GM21528 (cell line): ENCODE measurements at regions not wholly inside any gene's neighbourhood (a gene's known extent, or its start where the extent isn't known, plus 50 kb on each side); places are given as distances from the start of the nearest gene placed in this dataset.

Experiments used
- ATAC-seq: cut with Tn5 transposase; IDR thresholded peaks from one replicate; pipeline ENCODE4 v1.9.1; 2021; ENCODE audit warnings: mild to moderate bottlenecking, moderate library complexity; ENCODE audit not compliant: unreplicated experiment, low FRiP score

DNA sequence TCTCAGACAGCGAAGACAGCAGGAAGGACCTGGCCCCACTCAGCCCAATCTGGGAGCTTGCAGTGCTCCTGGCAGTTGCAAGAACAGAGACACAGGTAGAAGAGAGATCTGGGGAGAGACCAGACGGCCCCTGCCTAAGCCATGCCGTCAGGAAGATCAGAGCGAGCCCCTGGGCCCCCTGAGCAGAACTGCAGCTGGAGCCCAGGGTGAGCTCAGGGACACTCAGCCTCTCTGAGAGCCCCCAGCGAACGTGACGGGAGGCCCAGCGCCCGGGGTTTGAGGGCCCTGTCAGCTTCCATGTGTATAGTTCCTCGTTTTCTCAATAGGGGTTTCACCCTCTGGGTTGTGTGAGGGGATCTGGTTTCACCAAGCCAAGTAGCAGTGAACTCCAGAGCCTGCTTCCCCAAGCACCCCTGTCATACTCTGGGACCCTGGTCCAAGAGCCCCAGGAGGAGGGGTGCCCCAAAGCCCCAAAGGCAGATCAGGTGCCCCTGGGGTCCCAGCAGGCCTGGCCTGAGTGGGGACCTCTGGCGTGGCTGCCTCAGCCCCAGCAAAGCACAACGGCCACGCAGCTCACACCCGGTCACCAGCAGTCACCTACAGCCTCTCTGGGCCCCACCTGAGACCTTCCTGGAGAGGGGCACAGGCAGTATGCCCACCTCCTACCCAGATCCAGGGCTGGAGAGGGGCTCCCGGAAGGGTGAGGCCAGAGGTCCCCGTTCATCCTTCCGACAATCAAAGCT lies 431.3 kb upstream of the MYT1L start:
- no peak for ATAC-seq

DNA sequence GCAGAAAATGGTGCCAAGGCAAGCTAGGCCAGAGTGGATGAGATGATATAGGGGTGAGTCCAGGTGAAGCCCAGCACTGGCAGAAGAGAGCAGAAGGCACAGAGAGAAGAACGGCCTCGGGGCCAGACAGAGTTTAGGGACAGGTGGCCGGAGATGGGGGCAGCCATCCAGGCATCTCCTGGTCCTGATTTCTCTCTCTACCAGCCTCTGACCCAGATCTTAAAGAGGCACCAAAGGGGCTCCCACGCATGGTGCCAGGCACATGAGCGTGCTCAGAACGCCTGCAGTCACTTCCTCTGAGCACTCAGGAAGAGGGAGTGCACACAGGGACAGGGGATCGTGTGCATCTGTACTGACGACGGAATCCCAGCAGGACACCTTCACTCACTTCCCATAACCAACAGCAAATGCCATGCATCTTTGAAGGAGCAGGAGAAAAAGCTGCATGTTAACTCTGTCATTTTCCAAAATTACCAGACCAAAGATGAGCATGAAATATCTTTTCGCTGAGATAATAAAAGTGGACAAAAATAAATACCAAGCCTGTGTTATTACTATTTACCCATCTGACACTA lies 427.8 kb upstream of the MYT1L start:
- no peak for ATAC-seq

DNA sequence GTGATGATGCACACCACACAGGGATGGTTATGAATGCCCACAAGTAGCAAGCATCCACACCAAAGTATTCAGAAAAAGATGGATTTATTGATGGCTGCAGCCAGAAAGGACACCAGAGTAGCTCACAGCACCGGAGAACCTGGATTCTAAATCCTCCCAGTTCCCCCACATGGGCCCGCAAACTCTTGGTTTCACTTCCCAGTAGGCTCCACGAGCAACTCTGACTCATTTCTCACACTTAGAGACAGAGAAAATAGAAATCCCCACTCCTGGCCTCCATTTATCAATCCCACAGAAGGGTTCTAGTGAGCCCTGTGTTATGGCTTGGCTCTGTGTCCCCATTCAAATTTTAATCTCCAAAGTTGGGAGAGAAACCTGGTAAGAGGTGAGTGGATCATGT lies 426.7 kb upstream of the MYT1L start:
- peak; percentile 74 for ATAC-seq

DNA sequence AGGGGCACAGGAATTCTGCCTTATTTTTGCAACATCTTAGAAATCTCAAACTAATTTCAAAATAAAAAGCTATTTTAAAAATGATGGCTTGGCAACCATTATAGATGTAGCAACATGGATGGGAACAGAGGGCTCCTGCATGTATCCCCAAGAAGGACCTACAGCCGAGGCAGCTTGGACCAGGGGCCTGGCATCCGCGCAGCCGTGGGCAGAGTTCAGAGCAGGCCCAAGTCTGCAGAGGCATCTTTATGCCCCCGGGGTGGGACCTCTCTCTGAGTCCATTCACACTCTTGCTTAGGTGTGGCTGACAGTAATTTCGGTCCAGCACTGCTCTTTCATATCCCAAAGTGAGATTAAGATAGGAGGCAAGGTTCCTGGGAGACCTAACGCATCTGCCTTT lies 425.8 kb upstream of the MYT1L start:
- ATAC-seq = no peak

DNA sequence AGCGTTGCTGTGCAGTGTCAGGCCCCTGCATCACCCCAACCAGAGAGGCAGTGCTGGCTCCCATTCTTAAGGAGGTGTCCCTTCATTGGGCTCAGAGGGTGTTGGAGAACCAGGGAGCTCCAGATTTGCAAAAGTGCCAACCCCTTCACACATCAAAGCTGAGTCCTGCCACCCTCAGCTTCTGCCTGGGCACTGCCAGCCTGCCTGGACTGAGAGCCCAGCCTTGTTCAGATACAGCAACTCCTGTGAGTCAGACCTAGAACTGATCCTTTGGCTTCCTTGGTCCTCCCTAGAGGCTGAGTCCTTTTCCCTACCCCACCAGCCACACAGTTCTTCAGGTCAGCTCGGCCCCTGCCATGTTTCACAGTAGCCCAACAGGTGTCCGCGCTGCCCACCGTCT lies 424.9 kb upstream of the MYT1L start:
- no peak for ATAC-seq

DNA sequence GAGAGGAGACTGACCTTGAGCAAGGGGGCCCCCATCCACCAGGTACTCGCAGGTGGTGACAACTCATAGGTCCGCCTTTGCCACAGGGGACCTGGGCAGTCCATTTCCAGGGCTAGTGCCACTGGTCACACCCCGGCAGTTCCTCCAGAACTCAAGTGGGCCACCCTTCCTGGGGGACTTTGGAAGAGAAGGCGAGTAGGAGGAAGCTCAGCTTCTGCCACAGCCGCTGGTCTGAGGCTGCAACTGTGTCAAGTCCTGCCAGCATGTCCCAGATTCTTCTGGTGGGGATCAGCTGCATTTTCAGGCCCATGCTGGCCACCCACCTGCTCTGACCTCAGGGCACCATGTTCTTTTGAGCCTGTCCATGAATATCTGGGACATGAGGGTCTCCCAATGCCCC lies 423.9 kb upstream of the MYT1L start:
- ATAC-seq = no peak

DNA sequence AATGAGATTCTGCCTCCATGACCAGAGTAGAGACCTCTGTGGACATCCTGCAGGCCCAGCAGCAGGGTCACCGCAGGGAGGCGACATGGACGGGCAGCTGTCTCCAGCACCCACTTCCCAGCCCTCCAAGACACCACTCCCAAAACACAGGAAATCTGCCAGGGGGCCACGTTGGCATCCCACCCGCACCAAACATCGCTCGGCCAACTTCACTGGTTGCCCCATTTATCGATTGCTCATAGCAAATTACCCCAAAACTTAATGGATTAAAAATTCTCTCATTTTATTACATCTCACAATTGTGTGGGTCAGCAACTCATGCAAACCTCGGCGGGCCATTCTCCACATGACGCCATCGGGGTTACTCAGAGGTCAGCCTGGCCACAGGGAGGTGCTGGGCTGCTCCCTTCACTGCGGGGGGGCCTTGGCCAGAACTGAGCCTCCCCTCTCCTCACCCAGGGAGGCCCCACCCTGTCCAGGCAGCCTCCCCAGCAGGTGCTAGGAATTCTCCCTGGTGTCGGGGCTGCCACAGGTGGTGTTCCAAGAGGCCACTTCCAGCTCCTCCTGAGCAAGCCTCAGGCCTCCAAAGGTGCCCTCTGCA lies 420.7 kb upstream of the MYT1L start:
- no peak for ATAC-seq

DNA sequence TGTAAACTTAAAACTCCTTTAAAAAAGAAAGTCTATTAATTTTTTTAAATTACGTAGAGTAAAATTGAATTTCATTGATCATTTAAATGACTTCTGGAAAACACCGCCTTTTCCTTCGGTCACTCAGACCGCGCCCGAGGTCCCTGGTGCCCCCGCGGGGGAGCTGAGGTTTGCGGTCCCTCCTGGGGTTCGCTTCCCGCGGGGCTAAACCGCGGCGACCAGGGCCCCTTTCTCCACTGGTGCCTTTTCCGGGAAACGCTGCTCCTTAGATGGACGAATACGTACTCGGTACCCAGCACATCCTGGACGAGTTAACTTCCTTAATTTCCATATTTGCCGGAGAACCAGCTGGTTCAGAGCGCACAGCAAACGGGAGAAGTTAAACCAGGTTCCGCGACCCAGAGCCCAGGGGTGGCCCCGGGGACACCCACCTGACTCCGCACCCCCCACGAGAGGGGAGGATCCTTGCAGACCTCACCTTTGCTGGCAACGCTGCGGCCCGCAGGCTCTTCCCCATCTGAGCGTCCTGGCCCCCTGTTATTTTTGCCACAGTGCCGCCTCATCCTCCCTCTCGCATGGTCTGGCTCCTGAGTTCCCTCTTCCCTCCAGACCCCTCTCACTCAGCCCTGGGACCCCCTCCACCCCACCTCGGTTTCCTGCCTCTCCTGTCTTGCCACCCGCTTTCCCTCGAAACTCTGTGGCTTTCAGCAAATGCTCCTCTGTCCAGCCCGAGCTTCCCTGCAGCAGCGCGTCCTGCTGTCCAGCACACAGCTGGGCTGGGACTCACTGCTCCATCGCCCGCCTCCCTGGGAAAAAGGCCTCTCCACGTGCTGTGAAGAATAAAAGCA lies 420.0 kb upstream of the MYT1L start:
- no peak for ATAC-seq

DNA sequence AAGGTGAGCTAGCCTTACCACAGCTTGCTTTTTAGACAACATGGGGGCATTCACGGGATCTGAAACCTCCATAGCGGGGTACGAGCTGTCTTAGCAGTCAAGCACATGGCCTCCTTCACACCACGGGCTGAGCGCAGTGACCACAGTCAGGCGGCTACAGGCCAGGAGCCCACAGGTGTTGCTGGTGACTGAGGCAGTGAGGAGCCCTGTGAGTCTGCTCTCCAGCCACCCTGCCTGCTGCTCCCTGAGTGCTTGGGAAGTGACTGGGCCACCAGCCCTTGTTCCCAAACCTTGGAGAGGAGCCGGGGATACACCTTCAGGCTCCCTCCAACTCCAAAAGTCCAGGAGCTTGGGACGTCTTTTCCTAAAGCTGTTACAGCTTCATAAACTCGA lies 418.1 kb upstream of the MYT1L start:
- ATAC-seq = no peak

DNA sequence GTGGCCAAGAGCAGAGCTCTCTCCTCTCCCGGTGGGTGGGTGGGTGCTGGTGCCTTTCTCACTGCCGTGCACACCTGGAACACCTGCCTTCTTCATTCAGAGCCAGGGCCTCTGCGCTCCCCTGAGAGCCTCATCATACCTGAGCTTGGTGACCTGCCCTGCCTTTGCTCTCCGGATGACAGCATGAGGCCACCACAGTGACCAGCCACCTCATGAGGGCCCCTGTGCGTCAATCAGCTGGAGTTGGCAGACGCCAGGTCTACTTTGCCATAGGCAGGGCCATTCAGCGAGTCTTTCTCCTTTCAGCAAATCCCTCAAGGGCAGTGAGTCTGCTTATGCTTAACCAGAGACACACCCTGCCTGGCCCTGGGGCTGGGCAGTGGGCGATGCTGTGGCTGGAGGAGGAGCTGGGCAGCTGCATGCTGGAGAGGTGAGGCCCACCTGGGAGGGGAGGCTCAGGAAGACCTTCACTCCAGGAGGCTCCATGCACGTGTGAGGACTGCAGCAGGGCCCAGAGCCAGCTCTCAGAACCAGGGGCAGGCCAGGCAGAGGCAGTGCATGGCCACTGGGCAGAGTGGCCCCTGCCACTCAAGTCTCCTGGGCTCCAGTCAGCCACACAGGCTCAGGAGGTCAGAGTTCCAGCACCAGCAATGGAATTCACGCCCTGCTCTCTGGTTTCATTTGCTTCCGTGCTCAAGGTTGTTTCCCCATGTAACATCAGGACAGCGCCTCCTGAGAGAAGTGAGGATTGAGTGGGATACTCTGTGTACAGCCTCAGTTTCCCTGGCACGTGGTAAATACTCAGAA lies 417.5 kb upstream of the MYT1L start:
- no peak for ATAC-seq

DNA sequence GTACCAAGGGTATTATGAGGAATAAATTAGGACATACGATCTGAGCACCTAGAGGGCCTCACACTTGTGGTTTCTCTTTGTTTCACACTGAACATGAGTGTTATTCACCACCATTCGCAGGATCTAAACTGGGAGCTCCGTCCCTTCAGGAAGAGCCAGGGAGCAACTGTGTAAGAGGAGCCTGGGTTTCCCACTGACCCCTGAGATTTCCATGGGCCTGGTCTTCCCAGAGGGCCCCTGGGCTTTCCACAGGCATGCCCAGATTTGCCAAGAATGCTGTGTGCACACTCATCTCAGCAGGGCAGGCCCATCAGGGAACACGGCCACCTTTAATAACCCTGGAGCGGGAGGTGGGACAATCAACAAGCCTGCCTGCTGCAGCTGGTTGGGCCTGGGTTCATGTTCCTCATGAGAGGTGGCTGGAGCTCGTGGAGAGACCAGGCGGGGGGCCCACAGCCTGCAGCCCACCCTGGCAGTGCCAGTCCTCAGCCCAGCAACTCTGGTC lies 416.8 kb upstream of the MYT1L start:
- no peak for ATAC-seq

DNA sequence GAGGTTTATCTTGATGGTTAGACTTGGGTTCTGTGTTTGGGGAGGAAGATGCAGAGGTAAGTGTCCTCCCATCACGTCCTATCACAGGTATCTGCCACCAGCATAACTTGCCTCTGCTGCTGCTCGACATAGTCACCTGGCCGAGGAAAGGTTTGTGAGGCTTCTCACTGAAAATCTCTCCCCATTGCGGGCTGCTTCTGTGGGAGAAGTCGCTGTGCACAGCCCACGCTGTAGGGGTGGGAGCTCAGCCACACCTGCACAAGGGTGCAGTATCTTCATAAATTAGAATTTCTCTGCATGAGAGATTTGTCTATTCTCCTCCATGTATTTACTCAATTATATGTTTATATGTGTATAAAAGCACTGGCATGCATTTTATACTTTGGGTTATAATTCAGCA lies 415.7 kb upstream of the MYT1L start:
- no peak for ATAC-seq

DNA sequence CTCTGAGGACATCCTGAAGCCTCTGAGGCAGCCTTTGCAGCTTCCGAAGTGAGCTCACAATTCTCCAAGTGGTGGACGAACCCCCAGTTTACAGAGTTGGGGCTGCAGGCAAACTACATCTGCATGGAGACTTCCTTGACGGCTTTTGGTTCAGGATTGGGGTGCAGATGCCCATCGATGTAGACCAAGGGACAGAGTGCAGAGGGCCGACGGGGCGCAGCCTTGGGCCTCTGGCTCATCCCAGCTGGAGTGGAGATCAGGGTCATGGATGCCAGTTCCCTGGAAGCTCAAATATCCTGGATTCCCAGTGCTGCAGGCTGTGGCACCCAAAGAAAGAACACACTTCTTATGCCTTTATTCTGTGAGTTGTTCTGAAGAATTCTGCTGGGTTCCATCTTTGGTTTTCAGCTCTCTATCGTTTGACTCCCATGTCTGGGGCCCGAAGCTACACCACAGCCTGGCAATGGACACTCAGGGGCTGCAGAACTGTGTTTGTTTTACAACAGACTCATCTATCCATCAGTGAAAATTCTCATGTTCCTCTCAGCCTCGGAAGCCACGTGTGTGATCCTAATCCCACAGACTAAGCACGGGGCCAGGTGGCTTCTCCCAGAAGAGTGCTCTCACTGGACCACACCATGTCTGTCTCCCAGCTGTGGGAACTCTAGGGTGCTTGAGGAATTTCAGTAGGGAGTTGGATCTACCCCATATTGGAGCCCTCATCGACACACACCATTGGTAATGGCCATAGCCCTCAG lies 414.1 kb upstream of the MYT1L start:
- no peak for ATAC-seq

DNA sequence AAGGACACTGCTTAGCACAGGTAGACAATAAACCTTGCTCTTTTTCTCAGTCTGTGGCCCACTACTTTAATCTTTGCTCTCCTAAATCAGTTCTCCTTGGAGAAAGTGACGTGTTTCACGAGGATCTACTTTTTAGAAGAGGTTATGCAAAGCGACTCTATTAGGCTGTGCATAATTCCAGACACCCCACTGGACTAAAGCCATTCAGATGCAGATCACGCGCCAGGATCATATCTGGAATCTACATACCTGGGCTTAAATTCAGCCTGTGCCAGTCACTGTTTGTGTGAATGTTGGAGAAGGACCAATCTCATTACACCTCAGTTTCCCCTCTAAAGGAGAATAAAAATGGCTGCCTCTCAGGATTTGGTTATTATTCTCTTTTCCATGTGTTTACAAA lies 413.0 kb upstream of the MYT1L start:
- no peak for ATAC-seq

DNA sequence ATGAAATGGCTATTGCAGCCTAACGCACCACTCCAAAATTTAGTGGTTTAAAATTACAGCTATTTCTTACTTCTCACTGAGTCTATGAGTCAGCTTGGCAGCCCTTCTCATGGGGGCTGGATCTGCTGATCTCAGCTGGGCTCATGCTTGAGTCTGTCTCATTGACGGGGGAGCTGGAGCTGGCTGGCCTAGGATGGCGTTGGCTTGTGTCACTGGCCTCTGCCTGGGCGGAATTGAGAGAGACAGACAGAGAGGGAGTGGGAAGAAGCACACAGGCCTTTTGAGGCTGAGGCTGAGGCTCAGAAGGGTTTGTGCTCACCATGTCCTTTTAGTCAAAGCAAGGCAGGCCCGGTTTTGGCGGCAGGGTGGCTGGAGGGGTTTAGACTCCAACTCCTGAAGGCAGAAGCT lies 412.1 kb upstream of the MYT1L start:
- no peak for ATAC-seq

DNA sequence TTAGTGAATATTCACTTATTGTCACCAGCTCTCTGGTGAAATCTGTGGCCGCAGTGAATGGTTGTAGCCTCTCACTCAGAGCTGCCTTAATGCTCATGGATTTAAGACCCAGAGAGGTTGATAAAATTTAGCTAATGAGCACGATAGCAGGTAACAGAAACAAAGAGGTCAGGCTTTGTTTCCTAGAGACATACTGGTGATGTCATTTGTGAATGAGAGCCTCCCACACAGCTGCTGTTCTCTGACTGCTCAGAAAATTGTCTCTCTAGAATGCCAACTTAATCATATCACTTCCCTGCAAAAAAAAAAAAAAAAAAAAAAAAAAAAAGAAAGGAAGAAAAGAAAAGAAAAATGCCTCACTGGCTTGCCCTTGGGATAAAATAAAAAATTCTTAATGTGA lies 411.7 kb upstream of the MYT1L start:
- ATAC-seq = no peak

DNA sequence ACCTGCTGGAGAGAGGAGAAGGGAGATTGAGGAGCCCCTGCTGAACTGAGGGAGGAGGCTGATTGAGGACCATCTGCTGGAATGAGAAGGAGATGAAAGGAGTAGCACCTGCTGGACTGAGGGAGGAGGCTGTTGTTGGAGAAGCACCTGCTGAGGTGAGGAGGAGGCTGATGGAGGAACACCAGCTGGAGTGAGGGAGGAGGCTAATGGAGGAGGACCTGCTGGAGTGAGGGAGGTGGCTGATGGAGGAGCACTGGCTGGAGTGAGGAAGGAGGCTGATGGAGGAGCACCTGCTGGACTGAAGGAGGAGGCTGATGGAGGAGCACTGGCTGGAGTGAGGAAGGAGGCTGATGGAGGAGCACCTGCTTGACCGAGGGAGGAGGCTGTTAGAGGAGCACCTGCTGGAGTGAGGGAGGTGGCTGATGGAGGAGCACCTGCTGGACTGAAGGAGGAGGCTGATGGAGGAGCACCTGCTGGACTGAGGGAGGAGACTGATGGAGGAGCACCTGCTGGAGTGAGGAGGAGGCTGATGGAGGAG lies 409.2 kb upstream of the MYT1L start:
- ATAC-seq = no peak

DNA sequence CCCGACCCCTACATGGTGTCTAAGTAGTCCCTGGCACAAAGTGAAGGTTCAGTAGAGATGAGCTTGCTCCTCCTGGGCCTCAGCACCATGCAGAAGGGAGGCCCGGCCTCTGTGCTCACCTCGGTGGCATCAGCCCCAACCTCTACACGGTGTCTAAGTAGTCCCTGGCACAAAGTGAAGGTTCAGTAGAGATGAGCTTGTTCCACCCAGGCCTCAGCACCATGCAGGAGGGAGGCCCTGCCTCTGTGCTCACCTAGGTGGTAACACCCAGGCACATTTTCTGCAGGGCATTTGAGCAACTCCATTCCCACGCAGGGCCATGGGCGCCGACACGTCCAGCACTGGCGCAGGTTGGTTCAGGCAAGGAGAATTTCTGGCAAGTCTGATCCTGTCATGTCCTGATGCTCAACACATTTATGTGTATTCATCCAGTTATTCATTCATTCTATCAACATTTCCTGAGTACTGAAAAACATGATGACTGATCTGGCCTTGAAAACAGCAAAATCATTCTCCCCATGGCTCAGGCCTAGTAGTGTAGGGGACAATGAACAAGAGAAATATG lies 408.2 kb upstream of the MYT1L start:
- ATAC-seq = no peak

DNA sequence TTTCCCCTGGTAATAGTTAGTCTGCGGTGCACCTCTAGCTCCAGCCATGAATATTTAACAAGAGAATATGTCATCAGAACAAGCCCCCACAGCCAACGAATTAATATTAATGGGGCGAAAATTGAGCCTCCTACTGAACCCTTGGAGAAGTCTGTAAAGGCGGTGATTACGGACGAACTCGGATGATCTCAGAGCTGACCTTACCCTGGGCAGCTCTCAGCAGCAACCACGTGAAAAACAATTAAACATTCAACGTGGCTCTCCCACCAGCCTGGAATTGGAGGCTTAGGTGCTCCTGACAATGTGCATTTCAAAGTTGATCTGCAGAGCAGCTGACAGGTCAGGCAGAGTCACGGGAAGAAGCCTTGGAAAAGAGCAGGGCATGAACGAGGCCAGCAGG lies 407.6 kb upstream of the MYT1L start:
- no peak for ATAC-seq
